ENCODE measurements at regions not wholly inside any gene's neighbourhood (a gene's known extent, or its start where the extent isn't known, plus 50 kb on each side); places are given as distances from the start of the nearest gene placed in this dataset.

- Histone ChIP-seq H3K9ac (ENCODE audit: control insufficient read depth, insufficient read depth, low read length) (no peak overlapping the region), H3K9me3 (replicated peaks; ENCODE audit: control insufficient read depth, insufficient read depth, low read length) (no peaks in the 10 kb centered on the region), H4K20me1 (ENCODE audit: control insufficient read depth, insufficient read depth) (no peaks in the 10 kb centered on the region), H3K27me3 (replicated peaks in 1 of 2; ENCODE audit: control insufficient read depth in 2 of 2, insufficient read depth in 2 of 2, low read length in 1 of 2) (no peaks in the 10 kb centered on the region), H3K27ac (ENCODE audit: control insufficient read depth, insufficient read depth) (no peak overlapping the region), H3K4me1 (ENCODE audit: control insufficient read depth, insufficient read depth, low read length) (no peaks in the 10 kb centered on the region), H3K36me3 (ENCODE audit: control insufficient read depth in 2 of 2, insufficient read depth in 2 of 2, low read length in 1 of 2) (no peaks in the 10 kb centered on the region), H3K4me3 (no peak overlapping the region), H2AFZ (ENCODE audit: control insufficient read depth, low read depth, low read length) (no peak overlapping the region), H3K4me2 (ENCODE audit: control insufficient read depth, insufficient read depth) (no peak overlapping the region), H3K79me2 (ENCODE audit: control insufficient read depth, insufficient read depth, low read length) (no peaks in the 10 kb centered on the region)
- BruUV-seq (replicated peaks) = no TSS peak
- WGBS (ENCODE audit: insufficient coverage, insufficient replicate concordance, low lambda C conversion rate, missing lambda C conversion rate) = 29% methylated on average over 3 of the region's 3 CpGs
- ChIA-PET CTCF (no interaction called here), POLR2A (no interaction called here), SMC1A (ENCODE audit: uncharacterized antibody, unreplicated experiment) (no interaction called here), RAD21 (ENCODE audit: unreplicated experiment) (no interaction called here)
- in situ Hi-C loops (cut with MboI) = no loop called here
- DNase-seq (ENCODE audit: low read depth, low spot score) = no peak
- intact Hi-C loops (cut with micrococcal nuclease; ENCODE audit: unreplicated experiment) = no loop called here
- no peak for ATAC-seq
- no peak for FAIRE-seq
- no peak for TF ChIP-seq ZBTB11 (CRISPR knock-in tag; IDR thresholded peaks at IDR 0.05)
- no peak for TF ChIP-seq FOXM1 (IDR thresholded peaks at IDR 0.05; ENCODE audit: low read depth, low read length)
- no peak for TF ChIP-seq KDM1A (IDR thresholded peaks at IDR 0.05; ENCODE audit: borderline replicate concordance)
- TF ChIP-seq PRDM15 (CRISPR knock-in tag; IDR thresholded peaks at IDR 0.05) = no peak
- TF ChIP-seq CREM (IDR thresholded peaks at IDR 0.05; ENCODE audit: low read depth) = no peak
- TF ChIP-seq BRCA1 (IDR thresholded peaks at IDR 0.05; ENCODE audit: low read depth, low read length) = no peak
- no peak for TF ChIP-seq ZNF207 (IDR thresholded peaks at IDR 0.05; ENCODE audit: borderline replicate concordance)
- no peak for TF ChIP-seq ZZZ3 (IDR thresholded peaks at IDR 0.05; ENCODE audit: control insufficient read depth, insufficient read length, low read depth)
- no peak for TF ChIP-seq PAX5 (IDR thresholded peaks at IDR 0.05; ENCODE audit: borderline replicate concordance, low read depth, low read length)
- no peak for TF ChIP-seq SIN3A (IDR thresholded peaks at IDR 0.05; ENCODE audit: low read depth, low read length)
- TF ChIP-seq EP300 (IDR thresholded peaks at IDR 0.05; ENCODE audit: borderline replicate concordance in 1 of 2, control insufficient read depth in 1 of 2, low read depth in 2 of 2, low read length in 2 of 2) = no peak
- no peak for TF ChIP-seq STAT3 (IDR thresholded peaks at IDR 0.05; ENCODE audit: low read depth, low read length)
- no peak for TF ChIP-seq ELK1 (IDR thresholded peaks at IDR 0.05; ENCODE audit: low read depth, low read length)
- TF ChIP-seq IRF4 (IDR thresholded peaks at IDR 0.05; ENCODE audit: low read depth, low read length) = no peak
Observed at GRCh38 chrX:128699716-128700285, 647.6 kb upstream of the ACTRT1 start.
